HG03457 (cell line): ENCODE measurements at regions not wholly inside any gene's neighbourhood (a gene's known extent, or its start where the extent isn't known, plus 50 kb on each side); places are given as distances from the start of the nearest gene placed in this dataset.

Source experiments
- ATAC-seq: cut with Tn5 transposase; IDR thresholded peaks from one replicate; pipeline ENCODE4 v1.9.1; 2021; ENCODE audit warnings: moderate number of reproducible peaks; ENCODE audit not compliant: unreplicated experiment

GRCh38 chr20:58092353-58092752 lies 136.1 kb downstream of the ANKRD60 start:
- no peak for ATAC-seq

DNA sequence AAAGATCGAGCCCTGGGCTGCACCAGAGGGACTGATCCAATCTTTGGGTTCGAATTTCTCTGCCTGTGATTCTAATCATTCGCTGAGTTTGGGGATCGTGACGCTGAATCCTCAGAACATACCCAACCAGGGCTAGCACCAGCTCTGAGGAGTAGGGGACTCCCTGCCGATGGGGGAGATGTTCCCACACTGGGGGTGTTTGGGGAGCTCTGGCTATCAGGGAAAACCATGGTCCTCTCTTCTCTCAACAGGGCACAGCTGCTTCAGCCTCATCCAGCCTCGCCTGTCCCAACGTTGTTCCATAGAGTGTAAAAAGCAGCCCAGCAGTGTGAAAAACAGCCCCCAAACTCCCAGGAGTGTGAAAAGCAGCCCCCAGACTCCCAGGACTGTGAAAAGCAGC lies 136.6 kb downstream of the ANKRD60 start:
- ATAC-seq, result no peak

DNA sequence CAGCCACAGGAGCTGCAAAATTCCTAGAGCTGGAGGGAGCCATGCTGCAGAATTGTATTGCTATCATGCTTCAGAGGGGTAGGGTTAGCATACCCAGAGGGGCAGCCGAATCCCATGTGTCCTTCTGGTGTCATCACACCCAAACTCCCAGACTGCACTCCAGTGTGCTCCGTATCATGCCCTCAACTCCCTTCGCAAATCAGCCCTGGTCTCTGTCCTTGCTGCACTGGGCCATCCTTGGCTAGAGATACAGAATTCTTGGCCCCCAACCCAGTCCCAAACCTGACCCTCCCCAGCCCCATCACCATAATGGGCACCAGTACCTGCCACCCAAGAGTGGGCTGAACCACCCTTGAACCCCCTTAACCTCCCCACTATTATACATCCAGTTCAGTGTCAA lies 138.3 kb downstream of the ANKRD60 start:
- no peak for ATAC-seq

DNA sequence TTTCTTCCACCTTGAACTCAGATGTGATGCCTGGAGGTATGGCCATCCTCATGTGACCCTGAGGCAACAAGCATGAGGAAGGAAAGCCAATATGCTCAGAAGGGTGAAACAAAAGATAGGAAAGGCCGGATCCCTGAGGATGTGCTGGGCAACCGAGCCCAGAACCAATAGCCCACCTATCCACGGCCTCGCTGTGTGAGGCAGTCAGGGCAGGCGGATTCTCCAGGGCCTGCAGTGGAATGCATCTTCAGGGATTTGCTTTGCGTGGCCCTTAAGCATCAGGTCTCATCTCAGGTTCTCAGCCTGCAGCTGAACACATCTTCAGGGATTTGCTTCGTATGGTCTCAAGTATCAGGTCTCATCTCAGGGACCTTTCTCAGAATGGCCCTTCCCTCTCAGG lies 139.8 kb downstream of the ANKRD60 start:
- no peak for ATAC-seq

DNA sequence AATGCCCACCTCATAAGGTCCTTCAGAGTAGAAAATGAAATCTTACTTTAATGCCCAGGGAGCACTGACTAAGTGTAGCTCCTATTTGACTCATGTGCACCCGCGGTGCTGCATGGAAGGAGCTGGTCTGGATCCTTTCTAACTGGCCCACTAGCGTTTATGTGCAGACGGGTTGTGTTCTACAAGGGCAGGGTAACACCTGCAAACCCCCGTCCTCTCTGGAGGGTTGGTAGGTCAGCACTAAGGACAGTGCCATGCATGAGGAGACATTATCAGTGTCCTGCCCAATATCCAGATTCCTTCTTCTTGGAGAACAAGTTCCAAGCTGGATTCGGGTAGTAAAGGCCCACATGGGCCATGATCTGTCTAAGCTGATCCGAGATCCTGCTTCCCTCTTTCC lies 140.3 kb downstream of the ANKRD60 start:
- ATAC-seq, result no peak

GRCh38 chr20:58087562-58087858 lies 140.9 kb downstream of the ANKRD60 start:
- ATAC-seq, result no peak

- no peak for ATAC-seq
Measured at GRCh38 chr20:58086763-58087561, 141.5 kb downstream of the ANKRD60 start.

GRCh38 chr20:58084966-58085365 lies 143.5 kb downstream of the ANKRD60 start:
- ATAC-seq, result no peak

GRCh38 chr20:58084566-58084965 lies 143.9 kb downstream of the ANKRD60 start:
- no peak for ATAC-seq

GRCh38 chr20:58081846-58082245 lies 146.6 kb downstream of the ANKRD60 start:
- no peak for ATAC-seq

DNA sequence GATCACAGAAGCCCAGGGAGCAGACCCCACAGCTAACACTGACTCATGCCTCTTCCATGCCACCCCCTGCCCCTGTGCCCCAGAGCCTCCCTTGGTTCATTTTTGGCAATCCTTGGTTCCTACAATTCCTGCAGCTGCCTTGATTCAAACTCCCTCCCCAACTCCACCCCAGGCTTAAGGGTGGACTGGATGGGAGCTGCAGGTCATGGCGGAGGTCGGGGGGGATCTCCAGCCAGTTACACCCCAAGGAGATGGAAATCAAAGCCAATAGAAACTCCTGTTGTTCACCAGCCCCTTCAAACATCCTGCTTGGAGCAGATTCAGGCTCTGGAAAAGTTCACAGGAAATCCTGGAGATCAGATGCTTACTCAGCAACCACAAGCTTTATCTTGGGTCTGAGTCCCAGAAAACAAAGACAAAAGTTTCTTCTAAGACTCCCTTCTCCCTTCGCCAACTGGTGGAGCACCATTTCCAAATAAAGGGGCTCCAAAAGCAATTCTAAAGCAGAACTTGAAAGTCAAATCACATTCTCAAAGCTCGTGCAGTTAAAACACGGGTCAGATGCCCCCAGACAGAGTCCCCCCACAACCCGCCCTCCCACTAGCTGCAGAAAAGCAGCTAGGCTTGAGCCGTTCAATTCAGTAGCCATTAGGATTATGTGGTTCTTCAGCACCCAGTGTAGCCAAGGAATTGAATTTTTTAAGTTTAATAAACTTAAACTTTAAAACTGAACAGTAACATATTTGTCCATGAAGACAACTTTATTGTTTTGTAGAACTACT lies 149.5 kb downstream of the ANKRD60 start:
- no peak for ATAC-seq

- no peak for ATAC-seq
Measured at GRCh38 chr20:58077282-58077681, 151.2 kb downstream of the ANKRD60 start.

DNA sequence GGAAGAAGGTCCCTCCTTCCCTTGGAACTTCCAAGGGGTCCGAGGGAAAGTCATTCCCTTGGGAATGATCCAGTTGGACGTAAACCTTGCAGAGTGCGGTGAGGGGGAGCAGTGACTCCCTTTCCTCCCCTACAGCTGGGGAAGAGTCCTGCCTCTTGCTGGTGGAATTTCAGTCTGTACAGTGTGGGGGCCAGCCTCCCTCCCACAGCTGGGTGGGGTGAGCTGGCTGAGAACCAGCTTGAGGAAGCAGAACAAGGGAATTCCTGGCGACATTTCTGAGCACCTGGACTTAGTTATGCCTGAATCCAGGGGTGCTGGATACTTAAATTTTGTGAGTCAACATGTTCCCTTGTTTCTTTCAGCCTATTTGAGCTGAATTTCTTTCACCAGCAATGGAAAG lies 152.0 kb downstream of the ANKRD60 start:
- no peak for ATAC-seq

DNA sequence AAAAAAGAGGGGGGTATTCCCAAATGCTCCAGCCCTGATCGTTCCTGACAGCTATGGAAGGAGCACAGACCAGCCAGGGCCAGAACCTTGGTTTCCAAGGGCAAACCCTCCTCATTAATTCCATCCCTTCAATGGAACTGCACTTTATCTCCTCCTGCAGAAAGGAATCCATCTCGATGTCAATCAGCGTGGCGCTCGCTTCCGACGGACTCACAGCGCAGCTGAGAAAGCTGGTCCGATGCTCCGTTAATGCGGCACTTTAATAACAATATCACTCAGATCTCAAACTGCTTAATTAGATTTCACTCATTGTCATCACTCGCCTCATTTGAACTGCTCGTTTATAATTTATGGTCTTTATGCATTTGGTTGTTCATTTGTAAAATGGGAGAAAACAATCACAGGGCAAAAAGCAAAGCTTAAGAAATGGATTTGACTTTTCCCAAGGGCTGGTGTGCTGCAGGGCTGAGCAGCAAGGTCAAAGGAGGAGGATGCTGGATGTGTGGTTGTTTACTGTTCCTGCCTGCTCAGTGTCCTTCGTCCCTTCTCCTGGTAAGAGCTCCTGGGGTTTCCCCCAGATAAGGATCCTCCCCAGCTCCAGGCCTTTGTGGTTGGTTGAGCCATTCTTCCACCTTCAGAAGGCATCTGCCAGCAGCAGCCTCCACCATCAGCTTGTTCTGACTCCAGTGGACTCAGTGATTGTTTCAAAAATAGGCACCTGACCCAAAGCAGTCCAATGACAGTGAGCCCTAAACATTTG lies 152.7 kb downstream of the ANKRD60 start:
- ATAC-seq, result no peak

DNA sequence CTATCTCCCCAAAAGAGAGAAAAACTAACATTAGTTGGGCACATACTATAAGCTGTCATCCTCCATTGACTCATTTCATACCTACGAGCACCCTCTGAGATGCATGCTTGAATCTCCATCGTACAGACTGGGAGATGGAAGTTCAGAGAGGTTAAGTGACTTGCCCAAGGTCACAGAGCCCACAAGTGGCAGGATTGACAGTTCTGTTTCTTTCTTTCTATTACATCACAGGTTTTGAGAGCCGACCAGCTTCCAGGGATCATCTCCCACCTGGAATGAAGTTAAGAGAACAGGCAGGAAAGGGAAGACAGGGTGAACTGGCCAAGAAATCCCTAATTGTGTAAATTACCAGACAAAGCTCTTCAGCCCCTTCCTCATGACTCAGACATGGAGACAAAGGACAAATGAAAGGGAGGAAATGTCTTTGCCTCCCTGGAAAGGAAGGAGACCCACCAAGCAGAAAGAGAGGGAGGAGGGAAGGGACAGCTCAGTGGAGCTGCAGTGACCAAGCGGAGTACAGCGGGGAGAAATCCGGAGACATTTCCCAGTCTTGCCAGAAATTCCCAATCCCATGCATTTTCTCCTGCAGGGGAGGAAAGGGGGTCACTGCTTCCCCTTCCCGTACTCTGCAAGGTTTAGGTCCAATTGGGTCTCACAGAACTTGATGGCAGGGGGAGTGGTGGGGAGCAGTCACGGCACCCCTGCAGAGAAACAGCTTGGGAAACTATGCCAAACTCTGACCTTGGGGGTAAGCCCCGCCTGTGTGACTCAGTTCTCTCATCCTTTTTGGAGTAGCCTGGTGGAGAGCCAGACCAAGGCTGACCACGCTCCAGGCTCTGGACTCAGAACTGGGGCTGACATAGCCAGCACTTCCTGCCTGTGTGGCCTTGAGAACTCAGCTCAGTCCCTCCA lies 154.3 kb downstream of the ANKRD60 start:
- ATAC-seq, result no peak

GRCh38 chr20:58072695-58073671 lies 155.5 kb downstream of the ANKRD60 start:
- no peak for ATAC-seq

DNA sequence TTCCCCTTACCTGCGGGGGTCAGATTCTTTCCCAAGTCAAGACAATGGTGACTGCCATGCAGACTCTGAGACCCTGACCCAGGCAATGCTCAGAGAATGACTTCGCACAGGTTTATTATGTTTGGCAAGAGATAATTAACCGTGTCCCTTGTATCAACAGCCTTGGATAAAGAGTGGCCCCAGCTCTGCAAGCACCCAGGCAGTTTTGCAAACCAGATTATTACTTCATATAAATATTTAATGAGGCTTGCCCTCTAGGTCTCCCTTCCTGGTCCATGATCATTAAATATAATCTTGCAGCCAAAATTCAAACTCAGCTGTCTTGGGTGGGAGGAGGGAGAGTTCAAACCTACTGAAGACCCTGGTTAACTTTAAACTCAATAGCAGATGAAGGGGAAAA lies 156.5 kb downstream of the ANKRD60 start:
- ATAC-seq, result no peak

DNA sequence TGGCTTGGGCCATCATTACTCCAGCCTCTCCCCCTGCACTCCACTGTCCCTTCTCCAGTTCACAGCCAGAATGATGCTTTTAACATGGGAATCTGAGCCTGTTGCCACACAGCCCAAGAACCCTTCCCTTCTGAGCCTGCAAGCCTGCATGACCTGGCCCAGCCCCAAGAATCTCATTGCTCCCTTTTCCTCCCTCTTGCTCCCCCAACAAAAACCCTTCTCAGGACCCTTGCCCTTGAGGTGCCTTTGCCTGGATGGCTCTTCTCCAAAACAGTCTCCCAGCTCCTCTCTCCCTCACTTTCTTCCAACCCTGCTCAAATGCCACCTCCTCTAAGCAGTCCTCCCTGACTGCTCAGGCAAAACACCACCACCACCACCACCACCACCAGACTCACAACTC lies 157.2 kb downstream of the ANKRD60 start:
- ATAC-seq, result no peak

- ATAC-seq, result no peak
Measured at GRCh38 chr20:58070664-58071196, 157.7 kb downstream of the ANKRD60 start.
